HG02588 (cell line): ENCODE measurements at regions not wholly inside any gene's neighbourhood (a gene's known extent, or its start where the extent isn't known, plus 50 kb on each side); places are given as distances from the start of the nearest gene placed in this dataset.
"Not testable (repeated sequence)": the region's sequence is repeated elsewhere in the genome, so short reads cannot be mapped to it uniquely, and the experiment has no call there.

Experiments
- ATAC-seq: cut with Tn5 transposase; IDR thresholded peaks from one replicate; pipeline ENCODE4 v1.9.1; 2021; ENCODE audit warnings: mild to moderate bottlenecking, moderate library complexity; ENCODE audit not compliant: unreplicated experiment

- no peak for ATAC-seq
Measured at GRCh38 chr7:112540839-112541577, 60.2 kb downstream of the LSMEM1 start.

- ATAC-seq = no peak
Measured at GRCh38 chr7:112546723-112547513, 66.1 kb downstream of the LSMEM1 start.

- ATAC-seq = no peak
Measured at GRCh38 chr7:112547916-112548315, 67.1 kb downstream of the LSMEM1 start.

- peak; percentile 76 for ATAC-seq
Measured at GRCh38 chr7:112550468-112551060, 69.8 kb downstream of the LSMEM1 start.

GRCh38 chr7:112551521-112551920 lies 70.7 kb downstream of the LSMEM1 start:
- not testable (repeated sequence) for ATAC-seq

- no peak for ATAC-seq
Measured at GRCh38 chr7:112554591-112554990, 73.8 kb downstream of the LSMEM1 start.

- peak; percentile 93 for ATAC-seq
Measured at GRCh38 chr7:112556633-112557032, 75.8 kb downstream of the LSMEM1 start.

GRCh38 chr7:112566442-112567324 lies 85.9 kb downstream of the LSMEM1 start:
- no peak for ATAC-seq

GRCh38 chr7:112567388-112567787 lies 86.6 kb downstream of the LSMEM1 start:
- no peak for ATAC-seq

- ATAC-seq = no peak
Measured at GRCh38 chr7:112571852-112572607, 91.2 kb downstream of the LSMEM1 start.

GRCh38 chr7:112572669-112573301 lies 92.0 kb downstream of the LSMEM1 start:
- no peak for ATAC-seq

- no peak for ATAC-seq
Measured at GRCh38 chr7:112573302-112574039, 92.7 kb downstream of the LSMEM1 start.

- ATAC-seq = no peak
Measured at GRCh38 chr7:112575864-112576263, 95.1 kb downstream of the LSMEM1 start.

- no peak for ATAC-seq
Measured at GRCh38 chr7:112579388-112579787, 98.6 kb downstream of the LSMEM1 start.

GRCh38 chr7:112580717-112581435 lies 100.1 kb downstream of the LSMEM1 start:
- no peak for ATAC-seq

GRCh38 chr7:112581529-112581928 lies 100.7 kb downstream of the LSMEM1 start:
- no peak for ATAC-seq

GRCh38 chr7:112584290-112584689 lies 103.5 kb downstream of the LSMEM1 start:
- no peak for ATAC-seq

- no peak for ATAC-seq
Measured at GRCh38 chr7:112587504-112587903, 106.7 kb downstream of the LSMEM1 start.
